Ovary (tissue), 3 donors: ENCODE measurements at regions not wholly inside any gene's neighbourhood (a gene's known extent, or its start where the extent isn't known, plus 50 kb on each side); places are given as distances from the start of the nearest gene placed in this dataset.

Source experiments
- EP300 ChIP-seq: sonication (generic); formaldehyde crosslinking; IDR thresholded peaks from one replicate; pipeline ENCODE4 v1.6.1; 2017; ENCODE audit warnings: antibody characterized with exemption
- POLR2A ChIP-seq: fragments of 450-650 bp; IDR thresholded peaks from one replicate; pipeline ENCODE4 v1.6.1; 2017; ENCODE audit warnings: antibody characterized with exemption, mild to moderate bottlenecking, moderate library complexity
- TF ChIP-seq, protein P1 (sequence below), 3 donors: fragments of 450-650 bp in 2 of 3; fragments of 200-600 bp in 1 of 3; IDR thresholded peaks; one replicate each; pipeline versions ENCODE4 v1.5.1 to v1.8.0; 2016 to 2022; ENCODE audit warnings: antibody characterized with exemption in 3 of 3, mild to moderate bottlenecking in 1 of 3
- donor health status: DM: no; HTN: no; CAD: no.

DNA sequence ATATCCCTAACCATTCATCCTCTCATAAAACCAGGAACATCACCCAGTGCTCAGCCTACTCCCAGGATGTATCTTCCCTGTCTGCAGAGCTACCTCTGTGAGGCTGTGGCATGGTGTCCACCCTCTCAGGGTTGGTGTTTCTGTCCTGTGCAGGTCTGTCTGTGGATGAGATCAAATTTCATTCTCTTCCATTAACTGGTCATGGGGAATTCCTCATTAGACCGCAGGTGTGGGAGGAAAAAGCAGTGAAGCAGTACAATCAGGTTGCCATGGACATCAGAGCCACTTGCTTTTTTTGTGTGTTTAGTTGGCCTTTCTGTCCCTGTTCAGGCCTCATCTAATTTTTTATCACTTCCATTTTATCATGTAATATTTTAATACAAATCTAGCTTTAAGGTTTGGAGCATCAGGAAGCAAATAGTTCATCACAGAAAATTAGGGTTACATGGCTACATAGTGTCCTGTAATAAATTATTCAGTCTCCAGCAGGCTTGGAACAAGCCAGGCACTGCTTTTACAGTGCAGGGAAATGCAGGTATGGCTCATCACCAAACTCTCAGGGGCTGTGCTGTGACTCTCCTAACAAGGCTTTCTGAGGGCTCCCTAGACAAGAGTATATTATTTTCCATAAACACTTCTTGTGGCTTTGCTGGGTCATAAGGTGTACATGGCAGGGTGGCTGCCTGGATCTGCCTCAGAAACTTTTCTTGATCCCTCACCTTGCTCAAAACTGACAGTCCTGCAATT lies 594.9 kb upstream of the IGFBP3 start:
- TF ChIP-seq POLR2A (no peak), EP300 (no peak)
- TF ChIP-seq, protein P1, sequence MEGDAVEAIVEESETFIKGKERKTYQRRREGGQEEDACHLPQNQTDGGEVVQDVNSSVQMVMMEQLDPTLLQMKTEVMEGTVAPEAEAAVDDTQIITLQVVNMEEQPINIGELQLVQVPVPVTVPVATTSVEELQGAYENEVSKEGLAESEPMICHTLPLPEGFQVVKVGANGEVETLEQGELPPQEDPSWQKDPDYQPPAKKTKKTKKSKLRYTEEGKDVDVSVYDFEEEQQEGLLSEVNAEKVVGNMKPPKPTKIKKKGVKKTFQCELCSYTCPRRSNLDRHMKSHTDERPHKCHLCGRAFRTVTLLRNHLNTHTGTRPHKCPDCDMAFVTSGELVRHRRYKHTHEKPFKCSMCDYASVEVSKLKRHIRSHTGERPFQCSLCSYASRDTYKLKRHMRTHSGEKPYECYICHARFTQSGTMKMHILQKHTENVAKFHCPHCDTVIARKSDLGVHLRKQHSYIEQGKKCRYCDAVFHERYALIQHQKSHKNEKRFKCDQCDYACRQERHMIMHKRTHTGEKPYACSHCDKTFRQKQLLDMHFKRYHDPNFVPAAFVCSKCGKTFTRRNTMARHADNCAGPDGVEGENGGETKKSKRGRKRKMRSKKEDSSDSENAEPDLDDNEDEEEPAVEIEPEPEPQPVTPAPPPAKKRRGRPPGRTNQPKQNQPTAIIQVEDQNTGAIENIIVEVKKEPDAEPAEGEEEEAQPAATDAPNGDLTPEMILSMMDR (IDR thresholded peaks at IDR 0.05), result no peak
